ENCODE measurements at regions not wholly inside any gene's neighbourhood (a gene's known extent, or its start where the extent isn't known, plus 50 kb on each side); places are given as distances from the start of the nearest gene placed in this dataset.
"Not testable (repeated sequence)": the region's sequence is repeated elsewhere in the genome, so short reads cannot be mapped to it uniquely, and the experiment has no call there.

- no peak for DNase-seq
Measured at GRCh38 chr6:100322886-100323285, 141.8 kb downstream of the SIM1 start.

DNA sequence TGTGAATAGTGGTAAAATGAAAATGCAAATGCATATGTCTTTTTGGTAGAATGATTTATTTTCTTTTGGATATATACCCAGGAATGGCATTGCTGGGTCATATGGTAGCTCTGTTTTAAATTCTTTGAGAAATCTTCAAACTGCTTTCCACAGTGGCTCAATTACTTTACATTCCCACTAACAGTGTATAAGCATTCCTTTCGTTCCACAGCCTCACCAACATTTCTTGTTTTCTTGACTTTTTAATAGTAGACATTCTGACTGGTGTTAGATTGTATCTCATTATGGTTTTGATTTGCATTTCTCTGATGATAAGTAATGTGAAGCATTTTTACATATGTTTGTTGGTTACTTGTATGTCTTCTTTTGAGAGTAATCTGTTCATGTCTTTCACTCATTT, 144.0 kb downstream of the SIM1 start:
- DNase-seq: no peak

- no peak for DNase-seq
Measured at GRCh38 chr6:100317031-100317430, 147.7 kb downstream of the SIM1 start.

DNA sequence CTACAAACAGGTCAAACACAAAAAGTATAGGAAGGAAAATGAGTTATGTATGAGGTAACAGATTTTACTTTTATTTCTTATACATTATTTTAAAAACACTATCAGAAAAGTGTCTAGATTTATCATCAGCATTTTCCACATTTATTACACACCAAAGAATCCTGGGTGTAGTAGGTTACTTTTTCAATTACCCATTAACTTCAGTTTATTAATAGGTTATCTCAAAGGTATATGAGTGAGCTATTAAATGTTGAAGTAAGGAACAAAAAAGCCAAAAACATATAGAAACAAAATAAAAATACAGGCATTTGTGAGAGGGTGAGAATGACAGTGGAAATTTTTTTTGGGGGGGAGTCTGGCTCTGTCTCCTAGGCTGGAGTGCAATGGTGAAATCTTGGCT, 150.5 kb downstream of the SIM1 start:
- DNase-seq: no peak

DNA sequence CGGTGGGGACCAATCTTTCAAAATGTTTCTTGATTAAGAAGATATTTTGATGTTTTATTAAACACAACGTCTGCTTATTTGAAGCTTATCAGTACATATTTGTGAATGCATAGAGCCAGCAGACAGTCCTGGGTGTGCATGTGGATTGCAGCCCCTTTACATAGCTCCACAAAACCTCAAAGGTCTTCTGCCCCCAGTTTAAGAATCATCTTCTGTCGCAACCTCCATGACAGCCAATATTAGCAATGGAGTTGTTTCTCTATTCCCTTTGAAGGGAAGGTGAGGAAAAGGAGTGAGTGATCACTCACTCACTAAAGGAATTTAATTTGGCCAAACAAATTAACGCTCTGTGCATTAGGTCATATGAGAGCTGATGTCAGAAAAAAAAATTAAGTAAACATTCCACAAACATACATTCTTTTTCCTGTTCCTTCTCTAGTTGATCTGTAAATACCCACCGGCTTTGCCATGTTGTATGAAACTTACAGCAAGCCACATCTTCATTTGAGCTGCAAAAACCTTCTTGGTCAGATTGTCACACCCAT, 152.9 kb downstream of the SIM1 start:
- no peak for DNase-seq

DNA sequence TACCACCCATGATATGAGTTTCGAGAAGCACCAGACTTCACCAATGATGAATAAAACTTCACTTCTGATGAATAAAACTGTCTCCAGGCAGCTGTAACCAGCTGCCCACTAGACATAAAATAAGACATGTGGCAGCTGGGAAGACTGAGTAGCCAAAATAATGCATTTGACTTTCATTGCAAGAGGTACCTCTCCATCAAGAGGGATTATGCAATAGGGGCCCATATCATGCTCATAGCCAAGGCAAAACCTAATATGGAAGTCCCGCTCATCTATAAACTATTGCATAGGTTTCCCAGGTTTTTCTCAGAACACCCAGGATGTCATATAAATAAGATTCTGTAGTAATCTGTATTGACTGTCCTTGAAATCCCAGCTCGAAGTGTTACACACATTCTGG, 155.5 kb downstream of the SIM1 start:
- peak in 1 of 5 donors; percentile 1 for DNase-seq

GRCh38 chr6:100307561-100307960, 157.2 kb downstream of the SIM1 start:
- no peak for DNase-seq

DNA sequence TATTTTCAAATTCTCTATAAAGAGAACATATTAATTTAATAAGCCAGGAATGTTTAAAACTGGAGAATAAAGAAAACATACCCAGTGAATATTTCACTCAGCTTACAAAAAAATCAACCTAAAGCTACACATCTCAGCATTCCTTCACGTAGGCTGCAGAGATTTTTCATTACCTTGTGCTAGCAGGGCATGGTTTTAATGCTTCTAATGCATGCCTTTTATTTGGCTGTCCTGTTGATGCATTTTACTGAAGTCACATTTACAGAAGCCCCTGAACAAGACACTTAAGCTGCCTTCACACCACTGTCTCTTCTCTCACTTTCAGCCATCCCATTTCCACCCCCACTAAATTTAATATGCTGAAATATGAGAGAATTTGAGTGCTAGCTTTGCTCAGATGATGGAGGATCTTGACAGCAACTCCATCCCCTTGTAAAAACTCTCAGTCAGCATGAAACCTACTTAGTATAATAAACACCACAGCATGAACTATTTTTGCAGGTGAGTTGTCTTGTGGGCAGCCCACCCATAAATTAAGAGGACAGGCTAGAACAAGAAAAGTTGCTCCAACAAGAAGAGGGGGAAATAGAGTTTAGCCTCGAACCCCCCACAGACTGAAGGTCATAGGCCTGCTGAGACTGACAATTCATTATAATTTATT, 159.4 kb downstream of the SIM1 start:
- DNase-seq: no peak

- no peak for DNase-seq
Measured at GRCh38 chr6:100304575-100304974, 160.1 kb downstream of the SIM1 start.

- DNase-seq: no peak
Measured at GRCh38 chr6:100301731-100302130, 163.0 kb downstream of the SIM1 start.

DNA sequence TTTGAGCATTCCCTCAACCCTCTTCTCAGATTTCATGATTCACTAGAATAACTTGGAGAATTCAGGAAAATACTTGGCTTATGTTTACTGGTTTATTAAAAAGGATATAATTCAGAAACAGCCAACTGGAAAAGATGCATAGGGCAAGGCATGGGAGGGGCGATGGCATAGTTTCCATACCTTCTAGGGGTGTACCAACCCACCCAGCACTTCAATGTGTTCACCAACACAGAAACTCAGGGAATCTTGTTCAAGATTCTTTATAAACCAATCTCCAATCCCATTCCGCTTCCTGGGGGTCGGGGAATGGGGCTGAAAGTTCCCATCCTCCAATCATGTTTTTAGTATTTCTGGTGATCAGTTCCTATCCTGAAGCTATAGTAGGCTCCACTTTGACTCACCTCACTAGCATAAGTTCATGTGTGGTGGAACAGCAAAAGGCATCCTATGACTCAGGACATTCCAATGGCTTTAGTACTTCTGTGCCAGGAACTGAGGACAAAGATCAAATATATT, 164.4 kb downstream of the SIM1 start:
- no peak for DNase-seq

DNA sequence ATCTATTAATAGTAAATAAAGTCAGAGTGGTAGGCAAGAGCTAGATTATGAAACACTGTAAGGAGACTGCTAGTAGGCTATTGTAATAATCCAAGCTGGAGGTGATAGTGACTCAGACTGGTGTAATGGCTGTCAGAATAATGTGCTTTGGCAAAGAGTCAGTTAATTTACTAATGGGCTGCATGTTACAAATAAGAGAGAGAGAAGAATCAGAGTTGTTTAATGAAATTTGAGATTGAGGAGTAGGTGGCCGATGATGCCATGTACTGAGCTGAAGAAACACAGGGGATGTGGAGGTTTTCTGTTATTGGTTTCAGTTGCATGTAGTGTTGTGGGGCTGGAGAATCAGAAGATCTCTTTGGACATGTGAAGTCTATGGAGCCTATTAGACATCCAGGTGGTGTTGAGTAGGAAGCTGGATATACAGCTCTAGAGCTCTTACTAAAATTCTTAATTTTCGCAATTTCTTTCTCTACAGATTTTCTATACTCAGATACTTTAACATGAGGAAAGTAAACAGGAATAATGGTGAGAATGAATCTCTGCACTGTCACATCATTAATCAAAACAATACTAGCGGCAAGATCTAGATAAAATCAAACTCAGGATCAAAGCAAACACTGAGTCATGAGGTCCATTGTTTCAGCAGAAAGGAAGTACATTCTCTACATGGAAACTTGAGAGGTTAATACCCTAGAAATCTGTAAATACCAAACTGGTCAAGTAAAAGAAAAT, 167.7 kb downstream of the SIM1 start:
- peak in 1 of 5 donors; percentile 21 for DNase-seq

DNA sequence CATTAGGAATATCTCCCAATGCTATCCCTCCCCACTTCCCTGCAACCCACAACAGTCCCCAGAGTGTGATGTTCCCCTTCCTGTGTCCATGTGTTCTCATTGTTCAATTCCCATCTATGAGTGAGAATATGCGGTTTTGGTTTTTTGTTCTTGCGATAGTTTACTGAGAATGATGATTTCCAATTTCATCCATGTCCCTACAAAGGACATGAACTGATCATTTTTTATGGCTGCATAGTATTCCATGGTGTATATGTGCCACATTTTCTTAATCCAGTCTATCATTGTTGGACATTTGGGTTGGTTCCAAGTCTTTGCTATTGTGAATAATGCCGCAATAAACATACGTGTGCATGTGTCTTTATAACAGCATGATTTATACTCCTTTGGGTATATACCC, 169.5 kb downstream of the SIM1 start:
- not testable (repeated sequence) for DNase-seq

DNA sequence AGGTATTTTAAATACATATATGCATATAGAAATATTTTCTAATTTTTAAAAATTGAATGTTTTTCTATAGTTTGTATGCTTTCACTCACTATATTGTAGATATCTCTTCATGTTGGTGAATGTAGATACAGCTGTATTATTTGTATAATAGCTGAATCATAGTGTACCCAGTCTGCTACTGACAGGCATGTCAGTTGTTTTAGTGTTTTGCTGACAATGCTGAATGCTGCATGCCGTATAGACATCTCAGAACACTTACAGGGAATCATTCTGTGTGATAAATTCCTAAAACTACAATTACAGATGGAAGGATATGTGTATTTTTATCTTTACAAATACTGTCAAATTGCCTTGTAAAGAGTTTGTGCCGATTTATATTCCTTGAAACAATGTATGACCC, 175.4 kb downstream of the SIM1 start:
- no peak for DNase-seq

GRCh38 chr6:100288311-100288710, 176.4 kb downstream of the SIM1 start:
- no peak for DNase-seq

- DNase-seq: no peak
Measured at GRCh38 chr6:100283285-100283684, 181.4 kb downstream of the SIM1 start.

DNA sequence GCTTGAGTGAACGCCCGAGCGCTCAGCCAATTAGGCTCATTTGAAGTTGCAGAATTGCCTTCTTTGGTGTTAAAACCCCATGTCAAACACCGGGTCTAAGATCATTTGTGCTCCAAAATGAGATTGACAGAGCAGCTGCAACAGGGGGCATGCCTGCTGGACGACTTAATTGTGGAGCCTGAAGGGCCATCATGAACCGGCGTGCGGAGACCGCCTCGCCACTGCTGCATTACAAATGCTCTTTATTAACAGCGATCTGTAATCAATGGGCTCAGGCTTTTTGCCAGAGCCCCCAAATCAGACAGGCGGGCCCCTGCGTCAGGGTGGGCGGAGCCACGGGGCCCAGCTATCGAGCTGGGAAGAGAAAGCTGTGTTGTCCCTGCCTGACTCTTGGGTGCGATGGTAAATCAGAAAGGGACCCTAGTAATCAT, 183.2 kb downstream of the SIM1 start:
- no peak for DNase-seq

- no peak for DNase-seq
Measured at GRCh38 chr6:100276311-100277057, 188.2 kb downstream of the SIM1 start.

DNA sequence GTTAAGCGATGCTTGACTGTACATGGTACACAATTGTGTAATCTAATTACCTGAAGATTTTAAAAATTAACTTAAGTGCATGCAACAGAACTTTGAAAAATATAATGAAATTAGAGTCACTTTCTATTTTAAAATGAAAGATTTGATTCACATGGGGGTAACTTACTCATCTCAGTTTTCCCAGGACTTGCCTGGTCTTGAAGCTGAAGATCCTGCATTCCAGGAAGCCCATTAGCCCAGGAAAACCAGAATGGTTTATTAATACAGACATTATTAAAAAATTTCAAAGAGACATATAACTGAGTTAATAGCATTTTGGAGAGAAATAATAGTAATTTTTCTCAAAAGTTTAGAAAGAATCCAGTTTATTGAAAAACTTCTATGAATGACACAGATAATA, 190.6 kb downstream of the SIM1 start:
- DNase-seq: no peak

DNA sequence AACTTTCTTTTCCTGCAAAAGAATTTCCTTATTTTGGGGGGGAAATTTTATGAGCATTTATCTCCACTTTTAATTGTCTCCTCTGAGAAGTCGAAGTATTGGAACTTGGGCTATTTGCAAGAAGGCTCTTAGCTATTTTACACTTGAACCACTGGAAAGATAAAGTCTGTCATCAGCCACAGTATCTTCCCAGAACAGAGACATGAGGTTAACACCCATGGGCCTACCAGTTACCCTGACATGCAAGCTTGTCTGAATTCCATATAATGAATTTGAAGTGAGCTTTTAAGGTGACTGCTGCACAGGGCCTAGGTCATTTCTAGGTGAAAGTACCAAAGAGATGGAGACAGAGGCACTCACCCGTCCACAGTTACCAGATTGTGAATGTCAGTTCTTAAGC, 193.1 kb downstream of the SIM1 start:
- DNase-seq: no peak

DNA sequence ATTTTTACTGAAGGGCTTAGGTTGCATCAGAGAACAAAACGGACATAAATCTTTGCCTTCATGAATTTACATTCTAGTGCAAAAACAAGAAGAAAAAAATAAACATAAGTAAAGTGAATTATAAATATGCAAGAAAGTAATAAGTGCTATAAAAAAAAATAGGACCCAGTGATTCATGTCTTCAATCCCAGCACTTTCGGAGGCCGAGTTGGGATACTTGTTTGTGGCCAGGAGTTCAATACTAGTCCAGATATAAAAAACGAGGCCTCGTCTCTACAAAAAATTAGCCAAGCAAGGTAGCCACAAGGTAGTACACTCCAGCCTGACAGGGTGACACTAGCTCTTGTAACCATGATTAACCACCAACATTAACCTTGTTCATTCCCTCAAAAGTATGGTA, 193.5 kb downstream of the SIM1 start:
- DNase-seq: no peak

- DNase-seq: no peak
Measured at GRCh38 chr6:100269189-100269588, 195.5 kb downstream of the SIM1 start.

GRCh38 chr6:100268326-100268725, 196.4 kb downstream of the SIM1 start:
- DNase-seq: no peak
